GM21515 (cell line): ENCODE measurements at regions not wholly inside any gene's neighbourhood (a gene's known extent, or its start where the extent isn't known, plus 50 kb on each side); places are given as distances from the start of the nearest gene placed in this dataset.
"Not testable (repeated sequence)": the region's sequence is repeated elsewhere in the genome, so short reads cannot be mapped to it uniquely, and the experiment has no call there.

ENCODE experiments used
- ATAC-seq: cut with Tn5 transposase; IDR thresholded peaks from one replicate; pipeline ENCODE4 v1.9.1; 2021; ENCODE audit not compliant: unreplicated experiment

GRCh38 chr10:23742807-23743206 lies 303.9 kb downstream of the OTUD1 start:
- ATAC-seq = peak; percentile 5

GRCh38 chr10:23754179-23754578 lies 315.3 kb downstream of the OTUD1 start:
- ATAC-seq = no peak

GRCh38 chr10:23754941-23755340 lies 316.1 kb downstream of the OTUD1 start:
- no peak for ATAC-seq

- no peak for ATAC-seq
Observed at GRCh38 chr10:23755556-23755955, 316.7 kb downstream of the OTUD1 start.

- ATAC-seq = no peak
Observed at GRCh38 chr10:23768281-23768680, 329.4 kb downstream of the OTUD1 start.

GRCh38 chr10:23777153-23777552 lies 338.3 kb downstream of the OTUD1 start:
- ATAC-seq = no peak

- ATAC-seq = no peak
Observed at GRCh38 chr10:23779301-23779700, 340.4 kb downstream of the OTUD1 start.

GRCh38 chr10:23780331-23780730 lies 341.5 kb downstream of the OTUD1 start:
- ATAC-seq = no peak

GRCh38 chr10:23786594-23786993 lies 347.7 kb downstream of the OTUD1 start:
- ATAC-seq = no peak

- ATAC-seq = no peak
Observed at GRCh38 chr10:23793577-23793976, 354.7 kb downstream of the OTUD1 start.

GRCh38 chr10:23797452-23797851 lies 358.6 kb downstream of the OTUD1 start:
- not testable (repeated sequence) for ATAC-seq

GRCh38 chr10:23804125-23804524 lies 365.2 kb downstream of the OTUD1 start:
- ATAC-seq = no peak

GRCh38 chr10:23813687-23814086 lies 374.8 kb downstream of the OTUD1 start:
- no peak for ATAC-seq

GRCh38 chr10:23818484-23818883 lies 379.6 kb downstream of the OTUD1 start:
- ATAC-seq = no peak

GRCh38 chr10:23820792-23821191 lies 381.9 kb downstream of the OTUD1 start:
- no peak for ATAC-seq

- ATAC-seq = no peak
Observed at GRCh38 chr10:23824822-23825221, 384.1 kb upstream of the KIAA1217 start.

GRCh38 chr10:23826421-23826820 lies 382.5 kb upstream of the KIAA1217 start:
- ATAC-seq = no peak

GRCh38 chr10:23829556-23829955 lies 379.4 kb upstream of the KIAA1217 start:
- ATAC-seq = no peak

- ATAC-seq = no peak
Observed at GRCh38 chr10:23834091-23834490, 374.8 kb upstream of the KIAA1217 start.

- no peak for ATAC-seq
Observed at GRCh38 chr10:23850631-23851030, 358.3 kb upstream of the KIAA1217 start.

- no peak for ATAC-seq
Observed at GRCh38 chr10:23859598-23859997, 349.3 kb upstream of the KIAA1217 start.

- ATAC-seq = no peak
Observed at GRCh38 chr10:23864631-23865147, 344.2 kb upstream of the KIAA1217 start.

- ATAC-seq = not testable (repeated sequence)
Observed at GRCh38 chr10:23866985-23867384, 342.0 kb upstream of the KIAA1217 start.

- no peak for ATAC-seq
Observed at GRCh38 chr10:23868121-23868520, 340.8 kb upstream of the KIAA1217 start.
